ENCODE measurements at regions not wholly inside any gene's neighbourhood (a gene's known extent, or its start where the extent isn't known, plus 50 kb on each side); places are given as distances from the start of the nearest gene placed in this dataset.

GRCh38 chr7:54810401-54810800 lies 51.4 kb upstream of the SEC61G start:
- Histone ChIP-seq H3K27me3 (ENCODE audit: control insufficient read depth, insufficient read depth, low read length) (no peaks in the 10 kb centered on the region), H3K9me3 (ENCODE audit: control insufficient read depth, insufficient read depth, low read depth, low read length) (no peaks in the 10 kb centered on the region), H3K36me3 (ENCODE audit: control insufficient read depth, insufficient read depth, low read length) (no peaks in the 10 kb centered on the region), H3K4me1 (ENCODE audit: control insufficient read depth, insufficient read depth, low read length) (no peaks in the 10 kb centered on the region), H3K27ac (ENCODE audit: low read length) (no peak overlapping the region), H3K4me3 (ENCODE audit: low read depth in 2 of 2, low read length in 2 of 2) (no peak overlapping the region)
- ATAC-seq = no peak
- no TSS peak for BruUV-seq (replicated peaks)
- no peak for TF ChIP-seq TCF7L2 (IDR thresholded peaks at IDR 0.05; ENCODE audit: low read depth, low read length)
- TF ChIP-seq, protein P1, sequence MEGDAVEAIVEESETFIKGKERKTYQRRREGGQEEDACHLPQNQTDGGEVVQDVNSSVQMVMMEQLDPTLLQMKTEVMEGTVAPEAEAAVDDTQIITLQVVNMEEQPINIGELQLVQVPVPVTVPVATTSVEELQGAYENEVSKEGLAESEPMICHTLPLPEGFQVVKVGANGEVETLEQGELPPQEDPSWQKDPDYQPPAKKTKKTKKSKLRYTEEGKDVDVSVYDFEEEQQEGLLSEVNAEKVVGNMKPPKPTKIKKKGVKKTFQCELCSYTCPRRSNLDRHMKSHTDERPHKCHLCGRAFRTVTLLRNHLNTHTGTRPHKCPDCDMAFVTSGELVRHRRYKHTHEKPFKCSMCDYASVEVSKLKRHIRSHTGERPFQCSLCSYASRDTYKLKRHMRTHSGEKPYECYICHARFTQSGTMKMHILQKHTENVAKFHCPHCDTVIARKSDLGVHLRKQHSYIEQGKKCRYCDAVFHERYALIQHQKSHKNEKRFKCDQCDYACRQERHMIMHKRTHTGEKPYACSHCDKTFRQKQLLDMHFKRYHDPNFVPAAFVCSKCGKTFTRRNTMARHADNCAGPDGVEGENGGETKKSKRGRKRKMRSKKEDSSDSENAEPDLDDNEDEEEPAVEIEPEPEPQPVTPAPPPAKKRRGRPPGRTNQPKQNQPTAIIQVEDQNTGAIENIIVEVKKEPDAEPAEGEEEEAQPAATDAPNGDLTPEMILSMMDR (IDR thresholded peaks at IDR 0.05) = no peak
- TF ChIP-seq POLR2AphosphoS5 (IDR thresholded peaks at IDR 0.05; ENCODE audit: low read depth, low read length) = no peak
- TF ChIP-seq, protein P2, sequence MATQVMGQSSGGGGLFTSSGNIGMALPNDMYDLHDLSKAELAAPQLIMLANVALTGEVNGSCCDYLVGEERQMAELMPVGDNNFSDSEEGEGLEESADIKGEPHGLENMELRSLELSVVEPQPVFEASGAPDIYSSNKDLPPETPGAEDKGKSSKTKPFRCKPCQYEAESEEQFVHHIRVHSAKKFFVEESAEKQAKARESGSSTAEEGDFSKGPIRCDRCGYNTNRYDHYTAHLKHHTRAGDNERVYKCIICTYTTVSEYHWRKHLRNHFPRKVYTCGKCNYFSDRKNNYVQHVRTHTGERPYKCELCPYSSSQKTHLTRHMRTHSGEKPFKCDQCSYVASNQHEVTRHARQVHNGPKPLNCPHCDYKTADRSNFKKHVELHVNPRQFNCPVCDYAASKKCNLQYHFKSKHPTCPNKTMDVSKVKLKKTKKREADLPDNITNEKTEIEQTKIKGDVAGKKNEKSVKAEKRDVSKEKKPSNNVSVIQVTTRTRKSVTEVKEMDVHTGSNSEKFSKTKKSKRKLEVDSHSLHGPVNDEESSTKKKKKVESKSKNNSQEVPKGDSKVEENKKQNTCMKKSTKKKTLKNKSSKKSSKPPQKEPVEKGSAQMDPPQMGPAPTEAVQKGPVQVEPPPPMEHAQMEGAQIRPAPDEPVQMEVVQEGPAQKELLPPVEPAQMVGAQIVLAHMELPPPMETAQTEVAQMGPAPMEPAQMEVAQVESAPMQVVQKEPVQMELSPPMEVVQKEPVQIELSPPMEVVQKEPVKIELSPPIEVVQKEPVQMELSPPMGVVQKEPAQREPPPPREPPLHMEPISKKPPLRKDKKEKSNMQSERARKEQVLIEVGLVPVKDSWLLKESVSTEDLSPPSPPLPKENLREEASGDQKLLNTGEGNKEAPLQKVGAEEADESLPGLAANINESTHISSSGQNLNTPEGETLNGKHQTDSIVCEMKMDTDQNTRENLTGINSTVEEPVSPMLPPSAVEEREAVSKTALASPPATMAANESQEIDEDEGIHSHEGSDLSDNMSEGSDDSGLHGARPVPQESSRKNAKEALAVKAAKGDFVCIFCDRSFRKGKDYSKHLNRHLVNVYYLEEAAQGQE (IDR thresholded peaks at IDR 0.05; ENCODE audit: insufficient read depth in 1 of 2, low read depth in 2 of 2, low read length in 1 of 2) = no peak
- no peak for TF ChIP-seq SIN3A (IDR thresholded peaks at IDR 0.05; ENCODE audit: borderline replicate concordance, insufficient read depth, low read depth, low read length)
- no peak for DNase-seq (ENCODE audit: low read depth, low spot score)
- intact Hi-C loops (cut with micrococcal nuclease; ENCODE audit: unreplicated experiment) = no loop called here
- ChIA-PET POLR2A (no interaction called here), CTCF (no interaction called here)
- in situ Hi-C loops (cut with HindIII; ENCODE audit: low pct_unique_long_range_greater_than_20kb, low sequenced_read_pairs) = no loop called here

GRCh38 chr7:54811041-54811845 lies 52.2 kb upstream of the SEC61G start:
- TF ChIP-seq POLR2AphosphoS5 (IDR thresholded peaks at IDR 0.05; ENCODE audit: low read depth, low read length) (no peak), TCF7L2 (IDR thresholded peaks at IDR 0.05; ENCODE audit: low read depth, low read length) (no peak), SIN3A (IDR thresholded peaks at IDR 0.05; ENCODE audit: borderline replicate concordance, insufficient read depth, low read depth, low read length) (no peak)
- TF ChIP-seq, protein P1 (IDR thresholded peaks at IDR 0.05) = no peak
- TF ChIP-seq, protein P2 (IDR thresholded peaks at IDR 0.05; ENCODE audit: insufficient read depth in 1 of 2, low read depth in 2 of 2, low read length in 1 of 2) = no peak
- H3K36me3 ChIP-seq (ENCODE audit: control insufficient read depth, insufficient read depth, low read length) = no peaks in the 10 kb centered on the region
- no peaks in the 10 kb centered on the region for H3K9me3 ChIP-seq (ENCODE audit: control insufficient read depth, insufficient read depth, low read depth, low read length)
- H3K27me3 ChIP-seq (ENCODE audit: control insufficient read depth, insufficient read depth, low read length) = no peaks in the 10 kb centered on the region
- no peaks in the 10 kb centered on the region for H3K4me1 ChIP-seq (ENCODE audit: control insufficient read depth, insufficient read depth, low read length)
- in situ Hi-C loops (cut with HindIII; ENCODE audit: low pct_unique_long_range_greater_than_20kb, low sequenced_read_pairs) (no loop called here), intact Hi-C loops (cut with micrococcal nuclease; ENCODE audit: unreplicated experiment) (no loop called here)
- H3K4me3 ChIP-seq (ENCODE audit: low read depth in 2 of 2, low read length in 2 of 2) = no peak overlapping the region
- DNase-seq (ENCODE audit: low read depth, low spot score) (no peak), ATAC-seq (no peak)
- ChIA-PET POLR2A (no interaction called here), CTCF (no interaction called here)
- H3K27ac ChIP-seq (ENCODE audit: low read length) = no peak overlapping the region
- BruUV-seq (replicated peaks) = no TSS peak

Measured in Panc1 (cell line).